NCI-H2171 treated with DMSO at 0.1 percent for 48 hours (cell line): ENCODE measurements at regions not wholly inside any gene's neighbourhood (a gene's known extent, or its start where the extent isn't known, plus 50 kb on each side); places are given as distances from the start of the nearest gene placed in this dataset.

Source experiments
- DNase-seq: peaks from one replicate; lab custom pipeline; 2025; lab: John Stamatoyannopoulos, UW

GRCh38 chr2:169426069-169426663, 53.1 kb upstream of the BBS5 start:
- no peak for DNase-seq

- DNase-seq, result no peak
Observed at GRCh38 chr2:169422120-169422519, 57.2 kb upstream of the BBS5 start.

- DNase-seq, result peak; percentile 27
Observed at GRCh38 chr2:169415233-169415748, 53.0 kb upstream of the LRP2 start.
